ENCODE measurements at regions not wholly inside any gene's neighbourhood (a gene's known extent, or its start where the extent isn't known, plus 50 kb on each side); places are given as distances from the start of the nearest gene placed in this dataset.

GRCh38 chr4:123833171-123833643 is 436.6 kb downstream of the SPRY1 start:
- no peak for DNase-seq (ENCODE audit: low spot score)

- no peak for DNase-seq (ENCODE audit: low spot score)
Observed at GRCh38 chr4:123835831-123836590, 439.4 kb downstream of the SPRY1 start.

GRCh38 chr4:123836851-123837595 is 440.4 kb downstream of the SPRY1 start:
- no peak for DNase-seq (ENCODE audit: low spot score)

GRCh38 chr4:123838474-123838873 is 441.9 kb downstream of the SPRY1 start:
- no peak for DNase-seq (ENCODE audit: low spot score)

GRCh38 chr4:123840197-123840596 is 443.6 kb downstream of the SPRY1 start:
- DNase-seq (ENCODE audit: low spot score): no peak

GRCh38 chr4:123841447-123842121 is 445.0 kb downstream of the SPRY1 start:
- no peak for DNase-seq (ENCODE audit: low spot score)

GRCh38 chr4:123843137-123843536 is 446.5 kb downstream of the SPRY1 start:
- DNase-seq (ENCODE audit: low spot score): no peak

- DNase-seq (ENCODE audit: low spot score): no peak
Observed at GRCh38 chr4:123844374-123844773, 447.8 kb downstream of the SPRY1 start.

- no peak for DNase-seq (ENCODE audit: low spot score)
Observed at GRCh38 chr4:123846092-123846491, 449.5 kb downstream of the SPRY1 start.

GRCh38 chr4:123846561-123846960 is 450.0 kb downstream of the SPRY1 start:
- DNase-seq (ENCODE audit: low spot score): no peak

GRCh38 chr4:123848606-123849005 is 452.0 kb downstream of the SPRY1 start:
- no peak for DNase-seq (ENCODE audit: low spot score)

- DNase-seq (ENCODE audit: low spot score): no peak
Observed at GRCh38 chr4:123849495-123849894, 452.9 kb downstream of the SPRY1 start.

GRCh38 chr4:123851521-123851920 is 454.9 kb downstream of the SPRY1 start:
- no peak for DNase-seq (ENCODE audit: low spot score)

GRCh38 chr4:123853651-123854050 is 457.1 kb downstream of the SPRY1 start:
- no peak for DNase-seq (ENCODE audit: low spot score)

- DNase-seq (ENCODE audit: low spot score): no peak
Observed at GRCh38 chr4:123856689-123857545, 460.3 kb downstream of the SPRY1 start.

- no peak for DNase-seq (ENCODE audit: low spot score)
Observed at GRCh38 chr4:123858465-123858864, 461.9 kb downstream of the SPRY1 start.

GRCh38 chr4:123862812-123863211 is 466.2 kb downstream of the SPRY1 start:
- DNase-seq (ENCODE audit: low spot score): no peak

GRCh38 chr4:123866796-123867195 is 470.2 kb downstream of the SPRY1 start:
- no peak for DNase-seq (ENCODE audit: low spot score)

- DNase-seq (ENCODE audit: low spot score): no peak
Observed at GRCh38 chr4:123867910-123868587, 471.5 kb downstream of the SPRY1 start.

All from mesenteric fat pad (tissue), 1 donor.